GM18520 (cell line): ENCODE measurements at regions not wholly inside any gene's neighbourhood (a gene's known extent, or its start where the extent isn't known, plus 50 kb on each side); places are given as distances from the start of the nearest gene placed in this dataset.

Experiments used
- ATAC-seq: cut with Tn5 transposase; IDR thresholded peaks from one replicate; pipeline ENCODE4 v1.9.1; 2021; ENCODE audit not compliant: unreplicated experiment

DNA sequence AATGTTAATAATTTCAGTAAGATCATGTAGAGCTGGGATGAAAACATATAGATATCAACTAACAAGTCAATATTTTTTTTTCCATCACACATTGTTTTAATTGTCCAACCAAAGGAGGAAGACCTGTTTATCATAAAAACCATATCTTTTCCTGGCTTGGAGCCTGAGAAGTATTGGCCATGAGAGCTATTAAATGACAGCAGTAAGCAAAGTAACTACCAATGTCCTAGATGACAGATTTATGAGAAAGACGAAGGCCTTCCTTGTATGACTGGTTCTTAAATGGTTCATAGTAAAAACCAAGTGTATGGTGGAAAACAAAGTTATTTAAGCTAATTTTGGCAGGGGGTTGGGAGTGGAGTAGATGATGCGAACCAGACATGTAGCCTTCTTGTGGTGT is 1147.1 kb upstream of the TENM4 start:
- no peak for ATAC-seq

DNA sequence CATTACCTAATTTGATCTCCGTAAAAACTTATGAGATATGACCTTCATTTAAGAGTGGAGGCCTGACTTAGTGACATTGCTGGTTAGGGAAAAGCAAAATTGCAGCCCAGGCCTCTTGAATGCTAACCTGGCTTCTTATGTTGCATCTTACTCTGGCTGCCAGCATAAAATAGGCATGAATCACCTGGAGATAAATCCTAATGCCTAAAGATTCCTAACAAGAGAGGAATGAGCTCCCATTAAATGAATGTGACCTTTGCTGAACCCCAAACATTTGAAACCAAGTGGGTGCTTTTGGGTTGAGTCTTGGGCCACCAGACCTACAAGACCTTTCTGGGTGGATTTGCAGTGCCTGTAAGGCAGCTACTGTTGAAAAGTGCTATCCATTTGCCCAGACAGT is 1145.6 kb upstream of the TENM4 start:
- no peak for ATAC-seq

DNA sequence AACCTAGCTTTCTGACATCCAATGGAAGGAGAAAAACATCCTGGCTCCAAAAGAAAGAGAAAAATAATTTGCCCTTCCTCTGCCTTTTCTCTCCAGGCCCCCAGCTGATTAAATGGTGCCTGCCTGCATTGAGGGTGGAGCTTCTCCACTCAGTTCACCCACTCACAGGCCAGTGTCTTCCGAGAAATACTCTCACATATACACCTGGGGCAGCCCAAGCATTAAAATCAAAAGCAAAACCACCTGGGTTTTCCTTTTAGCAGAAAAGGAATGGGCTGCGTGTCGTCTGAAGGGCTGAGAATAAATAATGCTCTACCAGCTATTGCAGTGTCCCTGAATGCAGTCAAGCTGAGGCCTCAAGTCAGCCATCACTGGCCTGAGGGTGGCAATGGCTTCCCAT is 1143.8 kb upstream of the TENM4 start:
- no peak for ATAC-seq

DNA sequence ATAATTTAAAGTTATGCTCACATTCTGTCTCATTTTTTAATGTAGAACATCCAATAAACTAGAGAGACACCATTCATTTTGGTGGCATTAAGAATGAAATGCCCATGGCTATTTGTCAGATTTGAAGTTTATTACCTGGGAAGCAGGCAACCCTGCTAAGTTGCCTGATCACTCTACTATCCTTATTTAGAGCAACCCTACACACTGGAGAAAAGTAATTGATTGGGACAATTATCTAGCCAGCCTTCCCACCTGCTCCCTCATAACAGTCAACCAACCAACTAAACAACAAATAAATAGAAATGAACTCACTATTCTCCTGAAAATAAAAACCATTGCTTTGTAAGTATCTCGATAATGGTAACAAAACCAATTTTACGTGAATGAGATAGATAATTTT is 1129.0 kb upstream of the TENM4 start:
- no peak for ATAC-seq

DNA sequence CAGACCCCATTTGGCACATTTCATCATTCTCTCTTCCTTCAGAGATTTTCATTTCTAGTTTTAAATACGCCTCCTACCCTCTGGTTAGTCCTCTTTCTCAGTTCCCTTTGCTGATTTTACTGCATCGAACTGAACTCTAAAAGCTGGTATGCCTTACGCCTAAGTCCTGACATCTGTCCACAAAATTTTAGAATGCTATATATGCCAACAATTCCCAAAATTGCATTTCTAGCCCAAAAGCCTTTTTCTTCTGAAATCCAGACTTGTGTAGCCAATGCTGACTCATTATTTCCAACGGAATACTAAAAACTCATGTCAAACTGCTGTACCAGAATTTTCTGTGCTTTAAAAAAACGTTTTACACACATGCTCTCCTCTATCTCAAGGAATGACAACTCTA is 1124.4 kb upstream of the TENM4 start:
- ATAC-seq, result no peak

DNA sequence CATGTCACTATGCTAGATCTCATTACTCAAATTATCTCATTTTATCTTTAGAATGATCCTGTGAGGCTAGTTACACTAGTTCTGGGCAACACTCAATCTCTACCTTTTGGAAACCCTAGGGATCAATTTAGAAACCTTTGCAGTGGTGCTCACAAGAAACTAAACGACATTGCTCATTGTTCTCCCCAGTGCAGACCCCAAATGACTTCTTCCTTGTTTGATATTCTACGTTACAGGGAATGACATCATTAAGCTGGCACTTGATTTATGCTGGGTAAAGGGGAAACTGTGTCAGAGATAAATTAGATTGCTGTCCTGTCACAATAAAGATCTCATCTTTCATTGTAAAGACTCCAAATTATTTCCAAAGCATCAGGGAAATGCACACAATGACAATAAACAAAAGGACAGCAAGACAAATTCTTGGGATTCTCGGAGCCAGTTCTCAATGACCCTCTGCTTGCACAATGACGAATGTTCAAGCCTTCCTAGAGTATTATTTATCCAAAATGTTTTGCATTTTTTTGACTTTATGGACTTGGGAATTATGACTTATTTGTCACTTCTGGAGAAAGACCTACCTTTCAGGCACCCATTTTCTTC is 1121.8 kb upstream of the TENM4 start:
- no peak for ATAC-seq

DNA sequence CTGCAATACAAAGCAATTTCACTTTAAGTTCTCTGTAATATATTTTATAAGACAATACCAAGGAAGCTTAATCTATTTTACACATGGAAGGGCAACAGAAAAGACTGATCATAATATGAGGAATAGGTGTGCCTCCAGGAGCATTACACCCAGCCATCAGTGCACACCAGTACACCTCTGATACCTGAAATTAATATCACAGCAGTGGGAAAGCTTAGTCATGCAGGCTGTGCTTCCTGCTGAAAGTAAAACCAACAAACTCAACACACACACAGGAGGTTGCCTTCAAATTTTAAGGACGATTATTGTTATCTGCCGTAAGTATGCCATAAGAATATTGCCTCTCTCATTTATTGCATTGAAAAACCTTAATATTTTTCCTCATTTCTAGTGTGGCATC is 1119.1 kb upstream of the TENM4 start:
- no peak for ATAC-seq

DNA sequence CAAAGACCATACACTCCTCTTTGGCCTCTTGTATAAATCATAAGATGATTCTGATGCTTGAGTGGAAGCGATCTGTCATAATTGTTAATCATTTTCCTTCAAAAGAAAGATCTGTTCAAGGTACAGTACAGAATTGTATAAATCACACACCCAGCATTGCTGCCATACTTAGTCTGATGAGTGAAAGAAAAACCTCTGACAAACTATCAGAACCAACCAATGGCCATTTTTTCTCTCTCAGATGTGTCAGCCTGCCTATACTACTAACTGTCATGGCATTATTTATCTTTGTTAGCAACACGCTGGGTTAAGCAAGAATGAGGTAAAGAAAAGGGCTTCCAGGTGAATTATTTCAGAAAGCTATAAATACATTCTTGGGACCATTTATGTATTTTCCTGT is 1112.7 kb upstream of the TENM4 start:
- no peak for ATAC-seq

DNA sequence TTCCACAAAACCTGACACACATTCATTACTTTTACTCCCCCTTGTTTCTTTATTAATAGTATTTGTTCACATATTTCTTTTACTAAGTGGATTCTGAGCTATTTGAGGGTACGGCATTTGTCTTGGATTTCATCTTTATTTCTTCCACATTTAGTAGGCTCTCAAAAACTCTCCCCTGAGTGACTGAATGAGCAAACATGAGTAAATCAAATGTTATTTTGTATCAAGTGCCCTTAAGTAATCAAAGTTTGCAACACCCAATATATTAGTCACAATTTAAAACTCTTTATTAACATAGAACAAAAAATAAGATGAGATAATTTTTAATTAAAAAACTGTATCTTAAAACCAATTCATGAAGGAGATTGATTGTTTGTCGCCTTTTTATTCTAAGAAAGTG is 1101.9 kb upstream of the TENM4 start:
- no peak for ATAC-seq

DNA sequence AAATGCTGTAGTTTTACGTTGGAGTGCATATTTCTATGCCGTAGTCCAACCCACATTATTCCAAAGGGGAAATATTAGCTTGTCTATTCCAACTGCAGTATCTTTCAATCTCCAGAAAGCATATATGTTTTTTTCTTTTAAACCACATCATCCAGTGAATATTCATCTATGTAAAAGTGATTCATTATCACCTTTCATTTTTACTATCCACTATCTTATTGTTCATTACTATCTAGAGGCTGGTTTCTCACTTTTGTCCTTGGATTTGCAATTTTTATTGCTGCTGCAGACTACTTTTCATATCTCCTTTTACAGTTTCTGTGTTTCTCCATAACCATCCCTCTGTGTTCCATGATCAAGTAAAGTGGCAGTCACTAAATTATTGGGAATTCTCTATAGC is 1097.2 kb upstream of the TENM4 start:
- ATAC-seq, result no peak

DNA sequence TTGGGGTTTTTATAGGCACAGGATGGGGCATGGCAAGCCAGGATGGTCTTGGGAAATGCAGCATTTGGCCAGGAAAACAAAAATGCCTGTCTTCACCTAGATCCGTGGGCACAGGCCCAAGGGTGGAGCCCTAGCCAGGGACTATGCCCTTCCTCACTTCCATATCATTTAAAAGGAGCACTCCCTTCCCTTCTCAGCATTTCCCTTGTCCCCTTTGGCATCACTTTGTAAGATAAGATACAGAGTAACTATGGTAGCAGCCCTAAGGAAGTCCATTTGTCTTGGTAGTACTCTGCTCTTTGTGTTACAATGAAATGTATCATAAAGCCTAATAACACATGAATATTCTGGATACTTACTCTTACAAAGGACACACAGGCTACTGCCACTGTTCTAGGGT is 1092.6 kb upstream of the TENM4 start:
- ATAC-seq, result no peak

DNA sequence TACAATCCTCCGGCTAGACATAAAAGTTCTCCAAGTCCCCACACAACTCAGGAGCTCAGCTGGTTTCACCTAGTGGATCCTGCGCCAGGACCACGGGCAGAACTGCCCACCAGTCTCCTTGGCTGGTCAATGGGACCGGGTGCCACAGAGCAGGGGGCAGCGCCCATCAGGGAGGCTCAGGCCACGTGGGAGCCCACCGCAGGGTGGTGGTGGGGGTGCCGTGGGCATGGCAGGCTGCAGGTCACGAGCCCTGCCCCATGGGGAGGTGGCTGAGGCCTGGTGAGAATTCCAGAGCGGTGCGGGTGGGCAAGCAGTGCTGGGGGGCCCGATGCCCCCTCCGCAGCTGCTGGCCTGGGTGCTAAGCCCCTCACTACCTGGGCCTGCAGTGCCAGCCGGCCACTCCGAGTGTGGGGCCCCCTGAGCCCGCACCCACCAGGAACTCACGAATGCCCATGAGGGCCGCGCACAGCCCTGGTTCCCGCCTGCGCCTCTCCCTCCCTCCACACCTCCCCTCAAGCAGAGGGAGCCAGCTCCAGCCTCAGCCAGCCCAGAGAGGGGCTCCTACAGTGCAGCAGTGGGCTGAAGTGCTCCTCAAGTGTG is 1091.9 kb upstream of the TENM4 start:
- no peak for ATAC-seq

DNA sequence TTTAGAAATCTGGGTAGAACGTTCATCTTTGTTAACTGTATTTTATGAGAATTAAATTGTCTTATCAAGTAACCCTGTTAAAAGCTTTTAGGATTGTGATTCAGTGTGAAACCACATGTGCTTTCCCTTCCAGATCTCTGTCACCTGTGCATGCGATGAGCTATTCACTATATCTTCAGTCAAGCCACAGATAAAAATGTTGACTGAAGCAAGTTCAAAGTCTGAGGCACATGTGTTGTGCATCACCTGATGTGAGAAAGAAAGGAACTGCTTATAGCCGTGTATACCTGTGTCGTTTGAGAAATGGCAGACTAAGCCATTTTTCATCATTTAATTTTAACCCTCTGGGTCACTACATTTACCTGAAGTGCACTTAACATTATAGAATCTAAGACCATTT is 1088.9 kb upstream of the TENM4 start:
- ATAC-seq, result no peak

DNA sequence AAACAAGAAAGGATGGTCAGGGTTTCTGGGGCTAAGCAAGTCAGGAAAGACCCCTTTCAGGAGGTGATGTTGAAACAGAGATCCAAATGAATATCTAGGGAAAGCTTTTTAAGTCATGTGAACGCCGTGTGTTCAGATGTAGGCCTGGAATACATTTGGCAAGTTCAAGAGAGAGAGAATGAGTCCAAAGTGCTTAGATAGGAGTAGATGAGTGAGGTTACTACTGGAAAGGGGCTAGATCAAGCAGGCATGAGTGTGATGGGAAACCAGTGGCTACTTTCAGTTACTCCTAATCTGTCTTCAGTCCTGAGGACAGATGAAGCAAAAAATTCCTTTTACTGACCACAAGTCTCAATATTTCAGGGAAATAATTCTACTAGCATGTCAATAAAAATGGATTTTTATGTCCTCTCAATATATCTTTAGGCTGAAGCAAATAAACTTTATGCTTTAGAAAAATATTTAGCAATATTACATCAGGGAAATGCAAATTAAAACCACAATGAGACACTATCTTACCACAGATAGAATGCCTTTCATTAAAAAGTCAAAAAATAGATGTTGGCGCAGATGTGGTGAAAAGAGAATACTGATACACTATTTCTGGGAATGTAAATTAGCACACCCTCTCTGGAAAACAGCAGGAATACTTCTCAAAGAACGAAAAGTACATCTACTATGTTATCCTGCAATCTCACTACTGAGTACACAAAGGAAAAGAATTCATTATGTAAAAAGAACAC is 1085.0 kb upstream of the TENM4 start:
- no peak for ATAC-seq

DNA sequence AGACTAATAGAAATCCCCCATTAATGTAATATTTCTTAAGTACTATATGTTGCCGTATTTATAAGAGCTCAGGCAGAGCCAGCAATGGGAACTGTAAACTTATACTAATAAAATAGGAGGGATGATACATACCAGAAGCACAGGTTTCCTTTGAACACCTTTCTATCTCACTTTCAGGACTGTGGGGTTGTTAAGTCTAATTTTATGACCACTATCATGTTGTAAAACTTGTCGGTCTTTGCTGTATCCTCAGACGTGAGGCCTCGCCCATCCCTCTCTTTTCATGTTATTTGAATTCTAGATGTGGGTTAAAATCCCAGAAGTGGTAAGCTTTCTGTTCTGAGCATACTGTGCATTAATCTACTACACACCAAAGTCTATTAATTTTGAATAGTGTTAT is 1083.5 kb upstream of the TENM4 start:
- ATAC-seq, result no peak

DNA sequence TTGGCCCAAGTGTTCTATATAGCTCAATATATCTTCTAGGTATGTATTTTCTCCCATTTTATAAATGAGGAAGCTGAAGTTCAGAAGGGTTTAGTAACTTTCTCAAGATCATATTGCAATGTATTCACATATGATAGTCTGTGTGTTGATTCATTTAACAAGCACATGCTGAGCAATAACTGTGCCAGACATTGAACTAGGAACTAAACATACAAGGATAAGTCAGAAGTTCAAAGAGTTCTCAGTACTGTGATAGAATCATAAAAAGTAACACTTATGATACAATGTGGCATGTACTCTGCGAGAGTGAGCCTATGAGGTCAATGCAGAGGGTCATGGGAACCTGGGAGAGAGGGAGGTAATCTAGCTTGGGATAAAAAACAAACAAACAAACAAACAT is 1082.2 kb upstream of the TENM4 start:
- no peak for ATAC-seq

DNA sequence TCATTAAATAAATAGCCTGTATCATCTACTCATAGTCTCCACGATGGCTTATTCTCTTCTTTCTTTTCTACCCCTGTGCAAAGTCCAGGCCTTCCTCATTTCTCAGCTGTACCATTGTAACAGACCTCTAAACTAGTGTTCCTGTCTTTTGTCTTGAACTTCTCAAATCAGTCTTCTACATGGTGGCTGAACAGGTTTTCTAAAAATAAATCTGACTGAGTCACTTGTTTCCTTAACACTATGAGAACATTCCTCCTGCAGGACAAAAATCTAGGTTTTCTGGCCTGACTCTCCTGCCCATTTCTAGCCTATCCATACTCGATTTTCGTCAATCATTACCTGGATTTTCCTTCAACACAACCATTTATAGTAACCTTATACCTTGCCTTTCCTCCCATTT is 1080.8 kb upstream of the TENM4 start:
- ATAC-seq, result no peak

DNA sequence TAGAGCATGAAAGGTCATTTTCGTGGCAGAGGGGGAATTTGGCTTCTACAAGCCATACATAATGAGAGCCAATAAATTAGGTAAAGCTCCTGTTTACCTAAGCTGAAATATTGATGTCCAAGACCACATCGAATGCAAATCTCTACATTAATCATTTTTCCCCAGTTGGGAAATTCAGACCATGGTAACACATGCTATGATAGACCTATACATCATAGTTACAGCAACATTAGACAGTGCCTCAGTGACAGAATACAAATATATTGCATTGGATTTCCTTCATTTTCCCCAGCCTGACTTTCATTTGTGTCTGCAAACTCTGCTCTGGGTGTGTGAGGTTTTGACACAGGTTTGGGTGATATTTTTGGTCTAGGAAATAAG is 1079.7 kb upstream of the TENM4 start:
- ATAC-seq, result no peak

DNA sequence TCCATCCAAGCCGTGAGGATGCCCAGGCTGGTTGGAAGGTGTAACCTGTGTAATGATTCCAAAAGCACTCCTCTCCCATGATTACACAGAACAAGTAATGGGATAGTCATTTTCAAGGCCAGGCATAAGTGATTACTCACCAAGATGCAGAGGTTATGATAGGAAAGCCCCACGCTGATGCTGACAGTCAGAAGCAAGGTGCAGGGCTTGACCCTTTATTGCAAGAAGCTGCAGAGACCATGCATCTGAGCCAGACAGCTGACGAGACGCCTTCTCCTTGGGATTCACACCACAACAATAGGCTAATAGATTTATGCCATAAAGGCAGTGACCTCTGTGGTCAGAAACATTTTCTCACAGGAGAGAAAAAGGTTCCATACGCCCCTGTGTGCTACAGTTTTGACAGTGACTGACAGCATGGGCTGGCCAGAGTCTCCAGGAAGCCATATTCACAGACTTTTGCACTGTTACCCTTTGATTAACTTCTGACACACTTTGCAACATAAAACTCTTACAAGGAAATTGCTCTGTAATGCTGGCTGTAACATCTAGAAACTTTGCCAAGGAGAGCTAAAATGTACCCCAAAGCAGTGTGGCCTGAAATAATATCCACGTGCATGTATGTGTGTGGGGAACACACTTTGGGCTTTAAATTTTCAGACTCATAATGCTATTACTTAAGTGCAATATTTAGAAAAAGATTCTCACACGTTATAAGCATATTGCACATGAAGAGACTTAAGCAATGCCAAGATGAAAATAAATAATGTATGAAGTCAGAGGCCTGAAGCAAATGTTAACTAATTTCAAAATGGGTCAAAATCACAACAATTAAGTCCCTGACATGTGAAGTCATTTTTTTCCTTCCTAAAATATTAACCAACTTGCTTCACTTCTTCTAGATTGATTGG is 1079.0 kb upstream of the TENM4 start:
- no peak for ATAC-seq

DNA sequence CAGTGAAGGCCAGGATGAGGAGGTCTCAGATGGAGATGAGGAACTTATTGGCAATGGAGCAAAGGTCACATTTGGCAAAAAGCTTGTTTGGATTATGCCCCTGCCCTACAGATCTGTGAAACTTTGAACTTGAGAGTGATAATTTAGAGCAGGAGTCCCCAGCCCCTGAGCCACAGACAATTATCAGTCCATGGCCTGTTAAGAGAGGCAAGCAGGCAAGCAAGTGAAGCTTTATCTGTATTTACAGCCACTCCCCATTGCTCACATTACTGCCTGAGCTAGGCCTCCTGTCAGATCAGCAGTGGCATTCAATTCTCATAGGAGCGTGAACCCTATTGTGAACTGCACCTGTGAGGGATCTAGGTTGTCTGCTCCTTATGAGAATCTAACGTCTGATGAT is 1076.9 kb upstream of the TENM4 start:
- no peak for ATAC-seq

DNA sequence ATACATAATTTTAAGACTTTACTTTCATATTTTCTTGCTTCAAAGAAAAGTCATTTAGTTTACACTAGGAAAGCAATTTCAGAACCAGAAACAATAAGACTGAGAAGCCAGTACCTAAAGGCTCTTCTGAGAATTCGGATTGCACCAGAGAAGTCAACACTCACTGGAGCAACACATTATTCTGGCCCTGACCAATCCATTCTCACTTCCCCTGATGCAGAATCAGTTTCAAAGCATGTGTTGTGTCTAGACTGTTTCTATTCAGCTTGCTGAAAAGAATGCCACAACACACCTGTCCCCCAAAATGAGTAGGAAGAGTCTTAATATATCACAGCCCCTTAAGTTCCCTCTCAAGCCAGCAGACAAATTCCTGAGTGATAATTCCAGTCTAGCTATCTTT is 1074.3 kb upstream of the TENM4 start:
- ATAC-seq, result no peak

DNA sequence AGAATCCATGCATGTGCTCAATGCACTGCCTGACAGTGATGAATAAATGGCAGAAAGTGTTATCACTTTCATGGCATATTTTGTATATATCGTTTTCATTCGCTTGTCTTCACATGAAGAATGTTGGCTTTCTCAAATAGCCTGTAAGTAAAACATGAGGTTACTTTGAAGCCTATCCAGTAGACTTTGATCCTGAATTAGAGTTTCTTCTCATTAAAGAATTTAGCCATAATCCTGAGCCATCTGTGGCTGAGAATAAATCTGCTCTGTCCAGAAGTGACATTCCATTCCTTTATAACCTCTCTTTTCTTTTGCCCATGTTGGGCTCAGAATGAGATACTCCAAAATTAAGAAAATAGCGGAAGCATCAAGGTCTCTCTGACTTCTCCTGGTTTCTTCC is 1071.7 kb upstream of the TENM4 start:
- no peak for ATAC-seq
